Prostate gland (tissue), 2 donors: ENCODE measurements at regions not wholly inside any gene's neighbourhood (a gene's known extent, or its start where the extent isn't known, plus 50 kb on each side); places are given as distances from the start of the nearest gene placed in this dataset.

ENCODE experiments used
- CTCF ChIP-seq, 4 experiments: fragments of 200-600 bp in 2 of 4; fragments of 450-650 bp in 2 of 4; sonication (generic) in 2 of 4; IDR thresholded peaks; 1 replicate in 3 of 4; 2 replicates in 1 of 4; pipeline ENCODE4 v1.5.1; 2016 to 2019; ENCODE audit warnings: antibody characterized with exemption in 4 of 4, mild to moderate bottlenecking in 2 of 4, moderate library complexity in 2 of 4
- POLR2AphosphoS5 ChIP-seq: sonication (generic); formaldehyde crosslinking; IDR thresholded peaks from one replicate; pipeline ENCODE4 v1.6.1; 2017; ENCODE audit warnings: antibody characterized with exemption

DNA sequence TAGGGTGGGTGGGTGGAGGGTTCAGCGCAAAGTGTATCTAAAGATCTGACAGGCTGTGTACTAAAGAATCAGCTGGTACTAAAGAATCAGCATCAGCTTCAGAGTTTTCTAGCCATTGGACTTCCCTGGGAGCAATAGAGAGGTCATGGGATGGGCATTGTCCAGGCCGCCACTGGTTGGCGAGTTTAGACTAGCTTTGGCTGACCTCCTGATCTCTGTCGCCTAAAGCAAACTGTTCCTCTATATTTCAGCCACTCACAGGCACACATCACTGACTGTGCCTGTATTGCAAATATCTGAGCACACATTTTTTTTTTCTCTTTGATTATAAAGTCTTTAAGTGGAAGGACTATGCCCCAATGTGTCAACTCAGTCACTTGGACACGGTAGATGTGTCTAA is 267.8 kb upstream of the SKOR2 start:
- no peak for TF ChIP-seq CTCF (IDR thresholded peaks at IDR 0.05)
- no peak for TF ChIP-seq POLR2AphosphoS5
